HCT116 (cell line): ENCODE measurements at regions not wholly inside any gene's neighbourhood (a gene's known extent, or its start where the extent isn't known, plus 50 kb on each side); places are given as distances from the start of the nearest gene placed in this dataset.

Experiments used
- ATAC-seq: fragments of 200-7000 bp; cut with Tn5 transposase; 2 replicates; pipeline ENCODE4 v1.9.1; 2020; ENCODE audit warnings: mild to moderate bottlenecking, moderate library complexity
- BruUV-seq: library from RNA; stranded (reverse); fragments of 400-500 nt; replicated peaks from 2 replicates; lab custom pipeline; 2021; lab: Mats Ljungman, UMichigan
- CTCF ChIA-PET: fragments of 300-600 bp; sonication (Branson Sonifier 250); formaldehyde crosslinking; loops from one replicate; lab custom pipeline; 2021; ENCODE audit warnings: antibody characterized with exemption; lab: Charles Lee
- POLR2A ChIA-PET: fragments of 300-600, 350-600 bp; sonication (Branson Sonifier 250); formaldehyde crosslinking; loops from one replicate; lab custom pipeline; 2021; ENCODE audit warnings: antibody characterized with exemption; lab: Charles Lee
- RAD21 ChIA-PET, 2 experiments: fragments of 300-600 bp; sonication (Branson Sonifier 250); formaldehyde crosslinking; loops; one replicate each; lab custom pipeline; 2023; ENCODE audit warnings: low total read pairs in 2 of 2; ENCODE audit not compliant: uncharacterized antibody in 2 of 2, unreplicated experiment in 2 of 2, low non-redundant PET in 1 of 2; lab: Charles Lee
- DNase-seq: peaks from one replicate; pipeline ENCODE4 v3.0.0-alpha.2; 2010; ENCODE audit warnings: low read depth, low spot score
- H2AFZ ChIP-seq: fragments of 200-600 bp; shearing (Covaris generic), sonication (generic); 2 replicates; pipeline ENCODE4 v1.6.1; 2017; ENCODE audit warnings: low read depth, mixed run types, mixed read lengths, antibody characterized with exemption, low read length; ENCODE audit not compliant: poor library complexity, severe bottlenecking
- H3K27ac ChIP-seq: 2 replicates; pipeline ENCODE4 v1.5.1; 2012; ENCODE audit warnings: low read depth, low read length
- H3K27me3 ChIP-seq: fragments of 200-600 bp; sonication (generic); 2 replicates; pipeline ENCODE4 v1.6.1; 2016; ENCODE audit warnings: mixed run types, low read length, mixed read lengths; ENCODE audit not compliant: insufficient read depth
- H3K36me3 ChIP-seq, 2 experiments: fragments of 200-500 bp in 1 of 2; fragments of 200-600 bp in 1 of 2; sonication (Bioruptor generic) in 1 of 2; sonication (generic) in 1 of 2; 2 replicates each; pipeline versions ENCODE4 v1.5.1 to v1.6.1; 2014 to 2016; ENCODE audit warnings: low read length in 2 of 2, inconsistent platforms in 1 of 2, mixed read lengths in 1 of 2, mixed run types in 1 of 2; ENCODE audit not compliant: insufficient read depth in 2 of 2, control insufficient read depth in 1 of 2
- H3K4me1 ChIP-seq, 2 experiments: fragments of 200-600 bp in 1 of 2; sonication (generic) in 1 of 2; 2 replicates each; pipeline versions ENCODE4 v1.5.1 to v1.6.1; 2012 to 2017; ENCODE audit warnings: low read length in 2 of 2, inconsistent platforms in 1 of 2, mild to moderate bottlenecking in 1 of 2, mixed read lengths in 1 of 2, mixed run types in 1 of 2, moderate library complexity in 1 of 2; ENCODE audit not compliant: insufficient read depth in 2 of 2, control insufficient read depth in 1 of 2
- H3K4me2 ChIP-seq: fragments of 200-600 bp; sonication (generic); 2 replicates; pipeline ENCODE4 v1.6.1; 2017; ENCODE audit warnings: mixed run types, low read length, mixed read lengths
- H3K4me3 ChIP-seq, 2 experiments: fragments of 200-600 bp in 1 of 2; sonication (generic) in 1 of 2; replicated peaks in 1 of 2; 2 replicates each; pipeline ENCODE4 v1.5.1; 2011 to 2016; ENCODE audit warnings: low read length in 2 of 2, control low read depth in 1 of 2, low read depth in 1 of 2, mild to moderate bottlenecking in 1 of 2, mixed read lengths in 1 of 2, mixed run types in 1 of 2
- H3K79me2 ChIP-seq: fragments of 200-600 bp; sonication (generic); 2 replicates; pipeline ENCODE4 v1.6.1; 2017; ENCODE audit warnings: mild to moderate bottlenecking, mixed run types, low read length, moderate library complexity, mixed read lengths; ENCODE audit not compliant: insufficient read depth
- H3K9ac ChIP-seq: fragments of 200-600 bp; sonication (generic); 2 replicates; pipeline ENCODE4 v1.6.1; 2016; ENCODE audit warnings: low read length, mixed read lengths
- H3K9me2 ChIP-seq: fragments of 200-600 bp; sonication (generic), shearing (Covaris generic); 2 replicates; pipeline ENCODE4 v1.6.1; 2017; ENCODE audit warnings: mixed run types, mild to moderate bottlenecking, moderate library complexity; ENCODE audit not compliant: insufficient read depth
- H3K9me3 ChIP-seq, 2 experiments: fragments of 200-500 bp in 1 of 2; fragments of 200-600 bp in 1 of 2; sonication (Bioruptor generic) in 1 of 2; sonication (generic) in 1 of 2; 2 replicates each; pipeline ENCODE4 v1.6.1; 2014 to 2017; ENCODE audit warnings: low read length in 2 of 2, mixed read lengths in 2 of 2, inconsistent platforms in 1 of 2, low read depth in 1 of 2, mild to moderate bottlenecking in 1 of 2, mixed run types in 1 of 2, moderate library complexity in 1 of 2; ENCODE audit not compliant: control insufficient read depth in 1 of 2, insufficient read depth in 1 of 2
- H4K20me1 ChIP-seq: fragments of 200-600 bp; sonication (generic), shearing (Covaris generic); 2 replicates; pipeline ENCODE4 v1.6.1; 2017; ENCODE audit warnings: mixed run types, mild to moderate bottlenecking, moderate library complexity; ENCODE audit not compliant: insufficient read depth
- CBX3 ChIP-seq: IDR thresholded peaks from 2 replicates; pipeline ENCODE4 v1.6.1; 2012; ENCODE audit warnings: low read depth
- CEBPB ChIP-seq: IDR thresholded peaks from 2 replicates; pipeline ENCODE4 v1.6.1; 2012; ENCODE audit warnings: low read depth
- EZH2 ChIP-seq: fragments of 200-600 bp; sonication (generic); IDR thresholded peaks from 2 replicates; pipeline ENCODE4 v1.6.1; 2017; ENCODE audit warnings: antibody characterized with exemption, mixed run types
- EZH2phosphoT487 ChIP-seq: fragments of 200-600 bp; IDR thresholded peaks from 2 replicates; pipeline ENCODE4 v1.6.1; 2018; ENCODE audit warnings: antibody characterized with exemption, borderline replicate concordance
- JUND ChIP-seq: IDR thresholded peaks from 2 replicates; pipeline ENCODE4 v1.6.1; 2012
- POLR2AphosphoS5 ChIP-seq: IDR thresholded peaks from 2 replicates; pipeline ENCODE4 v1.6.1; 2011; ENCODE audit warnings: mild to moderate bottlenecking, low read depth, low read length, moderate library complexity
- RAD21 ChIP-seq: IDR thresholded peaks from 2 replicates; pipeline ENCODE4 v1.6.1; 2012; ENCODE audit warnings: low read depth, mild to moderate bottlenecking
- YY1 ChIP-seq: IDR thresholded peaks from 2 replicates; pipeline ENCODE4 v1.6.1; 2011; ENCODE audit warnings: low read length, low read depth, moderate library complexity, mild to moderate bottlenecking; ENCODE audit not compliant: insufficient replicate concordance; ENCODE audit errors: extremely low read depth
- intact Hi-C: fragments of 100-400 bp; cut with micrococcal nuclease; formaldehyde crosslinking; loops from 2 replicates; pipeline ENCODE4 v1.10.0; 2022
- TF ChIP-seq, protein P1 (sequence below): IDR thresholded peaks from 2 replicates; pipeline ENCODE4 v1.6.1; 2012; ENCODE audit warnings: low read depth
- TF ChIP-seq, protein P2 (sequence below): IDR thresholded peaks from 2 replicates; pipeline ENCODE4 v1.6.1; 2012
- TF ChIP-seq, protein P3 (sequence below): IDR thresholded peaks from 2 replicates; pipeline ENCODE4 v1.6.1; 2012

DNA sequence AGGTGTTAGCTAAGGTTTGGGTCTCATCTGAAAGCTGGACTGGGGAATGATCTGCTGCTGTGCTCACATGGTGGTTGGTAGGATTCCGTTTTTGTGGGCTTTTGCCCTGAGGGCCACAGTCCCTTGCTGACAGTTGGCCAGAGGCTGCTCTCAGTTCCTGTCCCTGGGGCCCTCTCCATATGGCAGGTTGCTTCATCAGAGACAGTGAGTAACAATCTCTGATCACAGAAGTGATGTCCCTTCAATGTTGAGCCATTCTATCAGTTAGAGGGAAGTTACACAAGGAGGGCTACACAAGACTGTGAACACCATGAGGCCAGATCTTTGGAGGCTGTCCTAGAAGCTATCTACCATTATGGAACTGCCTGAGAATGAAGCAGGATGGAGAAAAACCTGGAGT lies 137.2 kb downstream of the AACS start:
- Histone ChIP-seq H3K79me2 (no peaks in the 10 kb centered on the region), H3K27me3 (peaks cover 65% of the 10 kb centered on the region), H3K4me3 (no peak overlapping the region), H3K27ac (no peak overlapping the region), H3K9me2 (no peaks in the 10 kb centered on the region), H3K9ac (no peak overlapping the region), H3K36me3 (no peaks in the 10 kb centered on the region), H2AFZ (no peak overlapping the region), H4K20me1 (no peaks in the 10 kb centered on the region), H3K4me1 (no peaks in the 10 kb centered on the region), H3K4me2 (no peak overlapping the region), H3K9me3 (no peaks in the 10 kb centered on the region)
- ATAC-seq, result no peak
- RAD21 ChIA-PET, result no interaction called here
- TF ChIP-seq, protein P1, sequence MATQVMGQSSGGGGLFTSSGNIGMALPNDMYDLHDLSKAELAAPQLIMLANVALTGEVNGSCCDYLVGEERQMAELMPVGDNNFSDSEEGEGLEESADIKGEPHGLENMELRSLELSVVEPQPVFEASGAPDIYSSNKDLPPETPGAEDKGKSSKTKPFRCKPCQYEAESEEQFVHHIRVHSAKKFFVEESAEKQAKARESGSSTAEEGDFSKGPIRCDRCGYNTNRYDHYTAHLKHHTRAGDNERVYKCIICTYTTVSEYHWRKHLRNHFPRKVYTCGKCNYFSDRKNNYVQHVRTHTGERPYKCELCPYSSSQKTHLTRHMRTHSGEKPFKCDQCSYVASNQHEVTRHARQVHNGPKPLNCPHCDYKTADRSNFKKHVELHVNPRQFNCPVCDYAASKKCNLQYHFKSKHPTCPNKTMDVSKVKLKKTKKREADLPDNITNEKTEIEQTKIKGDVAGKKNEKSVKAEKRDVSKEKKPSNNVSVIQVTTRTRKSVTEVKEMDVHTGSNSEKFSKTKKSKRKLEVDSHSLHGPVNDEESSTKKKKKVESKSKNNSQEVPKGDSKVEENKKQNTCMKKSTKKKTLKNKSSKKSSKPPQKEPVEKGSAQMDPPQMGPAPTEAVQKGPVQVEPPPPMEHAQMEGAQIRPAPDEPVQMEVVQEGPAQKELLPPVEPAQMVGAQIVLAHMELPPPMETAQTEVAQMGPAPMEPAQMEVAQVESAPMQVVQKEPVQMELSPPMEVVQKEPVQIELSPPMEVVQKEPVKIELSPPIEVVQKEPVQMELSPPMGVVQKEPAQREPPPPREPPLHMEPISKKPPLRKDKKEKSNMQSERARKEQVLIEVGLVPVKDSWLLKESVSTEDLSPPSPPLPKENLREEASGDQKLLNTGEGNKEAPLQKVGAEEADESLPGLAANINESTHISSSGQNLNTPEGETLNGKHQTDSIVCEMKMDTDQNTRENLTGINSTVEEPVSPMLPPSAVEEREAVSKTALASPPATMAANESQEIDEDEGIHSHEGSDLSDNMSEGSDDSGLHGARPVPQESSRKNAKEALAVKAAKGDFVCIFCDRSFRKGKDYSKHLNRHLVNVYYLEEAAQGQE, result no peak
- TF ChIP-seq RAD21, result no peak
- TF ChIP-seq YY1, result no peak
- TF ChIP-seq JUND, result no peak
- TF ChIP-seq, protein P2, sequence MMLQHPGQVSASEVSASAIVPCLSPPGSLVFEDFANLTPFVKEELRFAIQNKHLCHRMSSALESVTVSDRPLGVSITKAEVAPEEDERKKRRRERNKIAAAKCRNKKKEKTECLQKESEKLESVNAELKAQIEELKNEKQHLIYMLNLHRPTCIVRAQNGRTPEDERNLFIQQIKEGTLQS, result no peak
- no peak for TF ChIP-seq CEBPB
- TF ChIP-seq, protein P3, sequence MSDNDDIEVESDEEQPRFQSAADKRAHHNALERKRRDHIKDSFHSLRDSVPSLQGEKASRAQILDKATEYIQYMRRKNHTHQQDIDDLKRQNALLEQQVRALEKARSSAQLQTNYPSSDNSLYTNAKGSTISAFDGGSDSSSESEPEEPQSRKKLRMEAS, result no peak
- no peak for TF ChIP-seq EZH2
- no peak for TF ChIP-seq POLR2AphosphoS5
- no peak for TF ChIP-seq CBX3
- no peak for TF ChIP-seq EZH2phosphoT487
- BruUV-seq, result no TSS peak
- intact Hi-C loops, result no loop called here
- POLR2A ChIA-PET, result no interaction called here
- CTCF ChIA-PET, result interaction anchor here (1.2 to 1.8 kb wide), 5 partner anchors 9 to 296 kb away, joined by 3 to 6 read pairs (median 3); no protein-coding TSS in a partner anchor
- DNase-seq, result no peak
